HG03457 (cell line): ENCODE measurements at regions not wholly inside any gene's neighbourhood (a gene's known extent, or its start where the extent isn't known, plus 50 kb on each side); places are given as distances from the start of the nearest gene placed in this dataset.

ENCODE experiments used
- ATAC-seq: cut with Tn5 transposase; IDR thresholded peaks from one replicate; pipeline ENCODE4 v1.9.1; 2021; ENCODE audit warnings: moderate number of reproducible peaks; ENCODE audit not compliant: unreplicated experiment

DNA sequence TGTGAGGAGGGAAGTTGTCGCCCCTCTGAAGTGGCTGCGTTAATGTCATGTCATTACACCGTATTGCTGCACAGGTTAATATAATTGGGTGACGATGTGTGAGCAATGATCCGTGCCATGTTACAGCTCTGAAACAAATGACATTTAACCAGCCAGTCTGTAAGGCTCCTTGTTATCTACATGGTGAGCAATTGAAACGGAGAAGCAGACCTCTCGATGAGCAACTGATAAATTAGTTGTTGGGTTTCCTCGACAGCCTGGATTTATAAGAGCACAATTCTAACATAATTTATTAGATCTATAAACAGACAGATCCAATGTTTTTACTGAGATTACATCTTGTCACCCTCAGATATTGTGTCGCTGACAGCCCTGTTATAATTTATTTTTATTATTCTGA lies 49.9 kb upstream of the MAFB start:
- ATAC-seq: no peak

DNA sequence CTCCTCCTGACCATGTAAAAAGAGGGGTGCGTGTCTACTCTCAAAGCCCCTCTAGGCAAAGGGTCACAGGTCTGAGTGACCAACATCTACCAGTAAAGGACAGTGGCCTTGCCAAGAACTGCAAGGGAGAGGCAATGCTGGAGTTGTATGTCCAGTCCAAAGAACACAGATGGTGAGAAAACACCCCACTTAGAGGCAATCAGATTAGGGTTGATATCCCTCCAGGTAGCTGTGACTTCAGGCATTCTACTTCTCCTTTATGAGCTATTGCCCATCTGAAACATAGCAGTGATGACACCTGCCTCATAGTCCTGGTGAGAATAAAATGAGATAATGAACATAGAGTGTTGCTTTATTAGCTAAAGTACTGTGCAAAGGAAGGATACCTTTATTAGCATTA lies 50.8 kb upstream of the MAFB start:
- ATAC-seq: no peak

DNA sequence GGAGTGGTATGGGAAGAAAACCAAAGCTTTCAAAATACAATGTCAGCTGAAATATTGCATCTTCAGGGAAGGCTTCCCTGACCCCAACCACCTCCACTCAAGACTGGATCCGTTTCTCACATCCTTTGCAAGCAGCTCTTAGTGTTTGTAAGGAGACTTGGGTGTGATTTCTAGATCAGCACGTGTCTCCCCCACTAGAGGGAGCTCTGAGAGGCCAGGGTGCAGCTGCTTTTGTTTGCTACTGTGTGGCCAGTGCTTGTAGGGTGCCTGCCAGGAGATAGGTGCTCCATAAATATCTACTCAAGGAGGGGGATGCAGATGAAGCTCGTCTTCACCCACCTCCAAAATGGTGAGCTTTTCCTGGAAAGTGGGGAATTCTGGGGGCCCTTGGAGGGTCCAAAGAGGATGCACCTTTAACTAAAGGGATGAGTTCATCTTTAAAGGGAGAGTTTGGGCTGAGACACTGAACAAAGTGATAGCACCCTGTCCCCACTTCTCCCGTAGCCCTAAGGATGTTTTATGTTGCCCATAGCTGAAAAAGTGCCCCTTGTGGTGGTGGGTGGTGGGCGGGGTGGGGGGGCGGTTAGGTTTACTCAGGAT lies 52.6 kb upstream of the MAFB start:
- ATAC-seq: no peak

DNA sequence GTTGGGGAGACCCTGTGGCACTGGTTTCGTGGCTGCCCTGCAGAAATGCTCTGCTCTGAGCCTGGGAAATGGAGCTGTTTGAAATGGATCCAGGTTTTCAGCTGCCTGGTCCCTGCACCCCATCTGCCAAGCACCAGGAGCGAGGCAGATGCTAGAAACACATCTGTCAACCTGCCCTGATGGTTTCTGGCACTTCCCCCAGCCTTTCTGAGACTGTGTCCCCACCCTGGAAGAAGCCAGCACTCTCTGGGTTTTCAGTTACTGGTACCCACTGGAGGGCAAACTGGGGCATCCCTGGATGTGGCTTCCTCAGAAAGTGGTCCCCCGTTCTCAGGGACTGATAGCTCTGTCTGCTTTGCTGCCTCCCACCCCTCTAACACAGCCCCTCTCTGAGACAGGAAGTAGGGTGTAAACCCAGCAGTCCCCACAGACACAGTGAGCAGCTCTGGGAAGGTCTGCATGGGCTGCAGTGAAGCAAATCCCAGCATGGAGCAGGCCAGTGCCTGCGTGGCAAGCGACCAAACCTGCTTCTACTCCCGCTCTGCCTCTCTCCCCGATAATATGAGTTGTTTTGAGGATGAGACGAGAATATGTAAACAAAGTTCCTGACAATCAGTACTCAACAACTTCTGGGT lies 54.2 kb upstream of the MAFB start:
- no peak for ATAC-seq

DNA sequence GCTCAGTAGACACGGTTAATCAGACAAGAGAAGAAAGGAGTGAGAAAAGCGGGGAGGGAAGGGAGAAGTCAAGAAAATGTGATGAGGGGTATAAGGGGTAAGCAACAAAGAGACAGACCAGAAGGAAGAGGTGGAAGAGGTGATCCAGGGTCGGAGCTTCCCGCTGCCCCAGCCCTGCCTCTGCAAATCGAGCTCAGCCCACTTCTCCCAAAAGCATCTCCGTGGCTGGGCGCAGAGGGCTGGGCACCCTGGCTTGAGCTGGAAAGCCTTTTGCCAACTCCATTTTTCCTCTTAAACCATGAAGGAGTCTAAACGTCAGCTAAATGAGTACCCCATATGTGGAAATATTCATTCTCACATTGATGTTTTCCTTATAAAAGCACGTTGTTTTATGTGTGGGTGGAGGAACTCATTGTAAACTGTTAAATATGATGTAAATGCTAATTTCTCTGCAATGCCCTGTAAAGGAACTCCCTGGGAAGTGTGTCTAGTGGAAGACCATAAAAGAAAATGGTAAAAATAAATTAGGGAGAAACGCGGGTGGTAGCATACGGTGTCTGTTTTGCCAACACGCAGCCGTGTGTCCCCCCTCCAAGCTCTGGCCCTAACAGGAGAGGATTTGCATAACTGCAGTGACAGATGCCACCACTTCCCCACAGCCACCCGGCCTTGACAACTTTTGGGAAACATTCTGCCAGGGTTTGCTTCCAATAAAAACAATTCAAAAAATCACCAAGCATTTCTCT lies 55.2 kb upstream of the MAFB start:
- ATAC-seq: no peak

DNA sequence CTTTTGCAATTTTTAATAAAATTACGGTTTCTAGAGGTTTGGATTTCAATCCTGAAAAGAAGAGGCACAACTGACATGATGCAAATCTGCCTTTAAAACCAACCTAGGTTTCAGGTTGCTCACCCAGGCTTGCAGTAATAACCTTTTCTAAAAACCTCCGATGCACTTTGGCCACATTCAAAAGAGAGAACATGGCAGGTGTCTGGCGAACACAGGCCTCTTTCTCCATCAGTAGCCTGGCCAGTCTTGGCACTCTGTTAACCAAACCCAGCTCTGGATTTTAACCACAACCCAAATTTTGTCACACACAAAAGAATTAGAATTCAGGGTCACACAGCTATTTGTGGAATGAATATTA lies 55.8 kb upstream of the MAFB start:
- ATAC-seq: no peak

DNA sequence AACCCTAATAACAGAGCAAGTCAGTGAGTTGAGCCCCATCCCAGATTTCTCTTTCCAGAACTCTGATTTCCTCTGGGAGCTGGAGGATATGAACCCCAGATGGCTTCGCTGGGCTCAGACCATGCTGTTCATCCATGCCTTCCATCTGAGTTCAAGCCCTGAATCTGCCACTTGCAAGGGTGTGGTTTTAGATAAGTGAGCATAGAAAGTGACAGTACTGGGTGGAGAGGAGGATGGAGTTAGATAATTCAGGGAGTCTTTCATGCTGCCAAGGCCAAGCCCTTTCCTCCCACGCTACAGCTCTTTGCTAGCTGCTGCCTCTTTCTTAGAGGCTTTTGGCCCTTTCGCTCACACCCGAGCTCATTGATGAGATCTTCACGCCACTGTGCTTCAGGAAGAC lies 57.2 kb upstream of the MAFB start:
- no peak for ATAC-seq

DNA sequence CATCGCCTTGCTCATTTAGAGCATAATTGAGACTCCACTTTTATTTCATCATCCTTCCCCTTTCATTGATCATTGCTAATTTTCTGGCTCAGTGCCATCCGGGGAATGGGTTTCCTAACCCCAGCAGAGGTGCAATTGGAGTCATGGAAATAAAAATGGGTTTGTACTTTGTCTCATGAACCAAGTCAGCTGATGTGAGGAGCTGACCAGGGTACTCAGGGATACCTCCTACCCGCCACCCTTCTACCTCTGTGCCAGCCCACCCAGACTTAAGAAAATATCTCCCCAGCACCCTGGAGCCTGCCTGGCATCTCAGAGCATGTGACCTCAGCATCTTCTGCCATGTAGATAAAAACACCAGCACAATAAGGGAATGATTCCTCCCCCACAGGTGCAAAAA lies 59.1 kb upstream of the MAFB start:
- ATAC-seq: no peak

DNA sequence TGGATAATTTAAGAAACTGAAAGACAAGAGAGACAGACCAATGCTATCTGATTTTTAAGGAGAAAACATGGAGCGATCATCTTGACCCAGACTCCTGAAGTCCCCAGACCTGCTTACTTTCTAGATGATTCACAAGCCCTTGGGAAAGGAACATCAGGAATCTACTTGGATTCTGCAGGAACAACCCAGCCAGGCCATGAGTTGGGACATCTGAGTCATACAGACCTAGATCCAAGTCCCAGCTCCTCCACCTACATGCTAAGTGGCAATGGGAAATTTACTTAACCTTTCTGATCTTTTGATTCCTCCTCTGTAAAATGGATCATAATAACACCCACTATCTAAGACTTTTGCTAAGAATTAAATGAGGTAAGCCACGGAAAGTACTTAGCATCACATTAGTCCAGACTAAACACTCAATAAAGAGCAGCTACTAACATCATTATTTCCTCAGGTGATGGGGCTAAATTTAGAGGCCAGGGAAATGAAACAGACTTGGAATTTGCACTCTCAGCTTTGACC lies 61.0 kb upstream of the MAFB start:
- no peak for ATAC-seq

DNA sequence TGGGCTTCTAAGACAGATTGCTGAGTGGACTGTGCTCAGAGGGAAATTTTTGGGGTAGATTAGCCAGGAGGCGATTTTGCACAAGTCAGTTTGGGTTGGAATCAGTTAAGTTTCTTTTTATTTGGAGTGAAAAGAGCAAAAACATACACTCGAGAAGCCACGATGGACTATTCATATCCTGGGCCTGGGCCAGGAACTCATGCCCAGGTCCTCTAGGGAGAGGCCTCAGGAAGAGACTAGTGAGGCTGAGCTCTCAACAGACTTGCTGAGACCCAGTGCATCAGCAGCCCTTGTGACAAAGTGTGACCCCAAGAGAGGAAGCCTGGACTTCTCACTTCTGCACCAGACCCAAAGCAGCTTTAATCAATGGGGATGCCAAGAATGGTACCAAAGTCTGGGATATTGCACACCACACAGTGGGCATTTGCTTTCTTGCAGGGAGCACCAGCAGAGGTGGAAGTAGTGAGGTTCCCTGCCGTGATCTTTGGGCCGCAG lies 61.6 kb upstream of the MAFB start:
- no peak for ATAC-seq

DNA sequence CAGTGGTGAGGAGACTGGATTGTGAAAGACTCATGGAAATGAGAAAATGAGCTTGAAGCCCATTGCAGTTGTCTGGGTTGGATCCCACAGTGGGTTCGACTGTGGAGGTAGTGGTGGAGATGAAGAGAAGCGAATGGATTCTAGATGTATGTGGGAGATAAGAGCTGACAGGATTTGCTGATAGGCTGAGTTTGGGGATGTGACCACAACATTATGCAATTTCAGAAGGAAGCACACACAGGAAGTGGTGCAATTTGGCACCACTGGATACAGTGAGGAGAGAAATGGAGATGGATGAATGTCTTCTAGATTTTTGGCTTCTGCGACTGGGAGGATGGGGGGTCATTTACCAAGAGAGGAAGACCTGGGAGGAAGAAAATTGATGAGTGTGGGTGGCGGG lies 64.4 kb upstream of the MAFB start:
- no peak for ATAC-seq

DNA sequence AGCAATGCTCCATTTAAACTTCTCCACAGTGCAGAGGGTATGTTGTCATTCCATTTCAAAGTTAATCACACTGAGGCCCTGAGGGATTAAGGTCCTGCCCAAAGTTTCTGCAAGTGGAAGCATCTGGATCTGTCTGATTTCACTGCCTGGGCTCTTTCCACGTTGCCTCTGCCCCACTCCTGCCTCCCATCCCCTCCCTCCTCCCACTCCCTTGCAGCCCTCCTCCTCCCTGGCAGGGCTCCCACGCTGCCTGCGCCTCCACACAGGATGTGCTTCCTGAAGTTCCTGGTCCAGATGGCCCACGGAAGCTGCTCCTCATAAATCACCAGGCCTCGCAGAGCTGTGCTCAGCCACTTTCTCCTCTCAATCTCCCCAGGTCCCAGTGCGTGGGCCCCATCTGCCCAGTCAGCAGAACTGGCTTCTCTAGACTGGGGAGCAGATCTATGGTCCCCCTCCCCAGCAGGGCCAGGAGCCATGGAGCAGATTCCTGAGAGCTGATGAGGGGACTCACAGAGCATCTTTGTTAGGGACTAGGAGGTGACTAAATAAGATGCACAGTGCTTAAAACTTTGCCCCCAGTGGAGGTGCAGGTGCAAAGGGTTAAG lies 65.4 kb upstream of the MAFB start:
- ATAC-seq: no peak

DNA sequence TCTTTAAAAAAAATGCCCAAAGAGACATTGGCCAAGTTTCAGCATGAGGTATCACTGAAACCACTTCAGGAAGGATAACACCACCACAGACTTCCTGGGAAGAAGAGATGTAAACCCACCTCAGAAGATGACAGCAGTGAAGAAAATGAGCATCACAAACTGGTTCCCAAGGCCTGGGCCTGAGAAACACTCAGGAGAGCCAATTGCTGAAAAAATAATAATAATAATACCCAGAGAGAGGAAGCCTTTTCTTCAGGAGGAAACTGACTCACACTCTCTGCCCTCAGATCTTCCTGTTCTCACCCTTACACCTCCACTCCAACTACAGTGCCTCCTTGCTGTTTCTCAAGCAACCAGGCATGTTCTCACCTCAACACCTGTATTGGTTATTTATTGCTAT lies 68.1 kb upstream of the MAFB start:
- ATAC-seq: no peak

DNA sequence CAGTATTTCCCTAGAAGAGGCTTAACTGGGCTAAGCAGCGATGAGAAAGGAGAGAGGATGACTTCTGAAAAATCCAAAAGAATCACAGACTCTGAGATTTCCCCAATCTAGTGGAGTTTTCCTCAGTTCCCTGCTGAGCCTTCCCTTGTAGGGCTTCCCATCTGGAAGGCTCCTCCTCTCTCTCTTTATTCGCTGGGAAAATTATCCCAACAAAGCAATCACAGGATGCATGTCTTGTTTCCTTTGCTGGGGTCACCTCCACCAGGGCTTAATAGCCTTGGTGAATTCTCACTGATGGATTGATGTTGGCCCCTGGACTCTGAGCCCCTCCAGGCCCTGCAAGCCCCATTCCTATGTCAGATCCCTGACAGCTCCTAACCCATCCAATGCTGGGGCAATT lies 69.8 kb upstream of the MAFB start:
- ATAC-seq: no peak

DNA sequence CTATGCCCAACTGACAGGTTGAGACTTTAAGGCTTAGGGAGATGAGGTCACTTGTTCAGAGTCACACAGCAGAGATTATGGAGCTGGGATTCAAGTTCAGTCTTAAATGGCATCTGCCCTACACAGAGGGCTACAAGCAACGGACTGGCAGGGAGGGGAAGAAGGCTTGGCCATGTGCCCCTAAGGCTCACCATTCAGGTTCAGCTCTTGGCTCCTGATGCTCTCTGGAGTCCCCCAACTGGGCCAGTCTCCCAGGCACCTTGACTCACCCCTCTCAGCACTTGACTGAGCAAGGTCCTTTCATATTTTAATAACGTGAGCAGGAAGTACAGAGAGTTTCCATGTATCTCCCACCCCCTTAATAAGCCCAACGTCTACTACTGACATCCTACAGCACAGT lies 71.4 kb upstream of the MAFB start:
- no peak for ATAC-seq

DNA sequence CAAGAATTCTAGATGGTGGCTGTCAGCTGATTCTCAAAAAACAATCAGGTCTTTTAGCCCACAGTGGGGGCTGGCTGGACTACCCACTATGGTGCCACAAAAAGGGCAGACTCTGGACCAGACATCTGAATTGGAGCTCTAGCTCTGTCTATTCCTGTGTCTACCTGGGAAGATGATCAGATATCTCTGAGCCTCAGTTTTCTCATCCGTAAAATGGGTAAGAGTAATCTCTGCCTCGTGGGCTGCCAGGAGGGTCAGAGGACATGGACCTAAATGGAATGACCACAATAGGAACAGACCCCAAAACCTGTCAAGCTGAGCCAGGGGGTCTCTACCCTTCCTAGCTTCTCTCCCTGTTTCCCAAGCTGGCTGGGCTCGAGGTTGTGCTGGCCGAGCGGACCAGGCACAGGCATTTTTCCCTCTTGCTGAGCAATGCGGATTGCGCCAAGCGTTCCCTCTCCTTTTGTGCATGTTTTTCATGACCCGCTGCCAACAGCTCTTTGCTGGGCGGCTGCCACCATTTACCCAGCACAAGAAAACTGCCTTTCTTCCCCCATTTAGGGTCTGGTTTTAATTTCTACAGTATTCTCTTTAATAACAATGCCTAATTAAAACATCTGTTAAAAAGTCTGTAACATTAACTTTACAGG lies 74.7 kb upstream of the MAFB start:
- ATAC-seq: no peak

DNA sequence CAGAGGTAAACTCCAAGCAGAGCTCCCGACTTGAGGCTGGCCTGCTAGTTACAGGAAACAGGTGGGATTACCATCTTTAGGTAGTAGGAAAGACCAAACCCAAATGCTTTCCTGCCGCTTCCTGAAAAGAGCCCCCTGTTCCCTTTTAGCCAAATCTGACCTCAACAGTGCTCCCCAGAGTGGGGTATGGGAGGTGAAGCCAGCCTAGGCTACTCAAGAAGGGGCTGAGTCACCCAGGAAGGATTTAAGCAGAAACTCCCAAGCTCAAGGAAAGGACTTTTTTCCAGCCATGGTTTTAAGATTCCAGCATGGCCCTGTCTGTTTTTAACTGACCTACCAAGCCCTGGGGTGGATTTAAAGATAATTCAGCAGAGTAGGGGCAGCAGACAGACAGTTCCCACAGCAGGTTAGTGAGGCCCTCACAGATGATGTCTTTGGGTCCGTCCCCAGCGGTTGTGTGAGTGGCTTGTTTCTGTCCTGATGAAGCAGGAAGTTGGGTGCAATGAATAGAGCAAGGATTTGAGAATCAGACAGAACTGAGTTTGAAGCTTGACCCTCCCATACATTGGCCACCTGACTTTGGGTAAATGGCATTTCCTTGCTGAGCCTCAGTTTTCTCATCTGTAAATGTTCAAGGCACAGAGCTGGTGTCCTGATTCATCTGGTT lies 76.9 kb upstream of the MAFB start:
- ATAC-seq: no peak

DNA sequence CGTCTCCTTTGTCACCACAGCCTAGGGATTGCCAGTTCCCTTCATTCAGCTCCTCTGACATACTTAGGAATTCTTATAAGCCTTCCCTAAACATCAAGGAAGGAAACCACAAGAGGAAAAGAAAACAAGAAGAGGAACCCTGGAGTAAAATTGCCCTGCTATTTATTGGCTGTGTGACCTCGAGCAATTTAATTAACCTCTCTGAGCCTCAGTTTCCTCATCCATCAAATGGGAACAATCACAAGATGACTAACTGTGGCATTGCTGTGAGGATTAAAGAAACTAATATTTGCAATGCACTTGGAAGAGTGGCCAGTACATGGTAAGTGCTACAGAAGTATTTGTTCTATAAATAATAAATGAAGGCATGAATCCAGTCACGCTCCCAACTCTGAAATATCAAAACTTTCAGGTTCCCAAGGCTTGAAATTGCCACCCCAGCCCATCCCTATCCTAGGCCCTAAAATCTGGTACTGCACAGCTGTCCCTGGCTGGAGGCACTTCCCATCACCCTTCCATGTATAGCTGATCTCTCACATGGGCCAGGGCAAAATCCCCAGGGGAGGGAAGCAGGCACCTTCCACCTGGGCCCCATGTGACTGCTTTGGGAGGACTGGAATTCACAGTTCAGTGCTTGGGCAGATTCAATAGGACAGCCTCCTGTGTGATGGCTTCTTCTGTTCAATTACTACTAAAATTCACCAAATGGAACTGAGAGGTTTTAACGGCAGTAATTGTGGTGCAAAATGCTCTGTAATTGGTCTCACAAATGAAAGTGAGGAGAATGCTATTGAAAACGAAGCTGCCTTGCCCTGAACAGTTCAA lies 78.0 kb upstream of the MAFB start:
- ATAC-seq: no peak

DNA sequence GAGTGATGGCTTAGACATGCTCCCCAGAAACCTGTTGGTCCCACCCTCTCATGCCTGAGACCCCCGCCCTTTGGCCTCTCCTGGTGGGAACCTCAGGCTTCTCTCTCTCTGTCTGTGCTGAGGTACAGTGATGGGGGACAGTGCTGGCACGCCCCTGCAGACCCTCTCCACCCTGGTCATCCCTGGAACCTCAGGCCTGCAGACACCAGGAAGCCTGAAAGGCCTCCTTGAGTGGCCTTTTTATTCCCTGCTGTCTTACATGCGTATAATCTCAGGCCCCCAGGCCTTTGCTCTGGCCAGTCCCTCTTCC lies 78.5 kb upstream of the MAFB start:
- no peak for ATAC-seq

DNA sequence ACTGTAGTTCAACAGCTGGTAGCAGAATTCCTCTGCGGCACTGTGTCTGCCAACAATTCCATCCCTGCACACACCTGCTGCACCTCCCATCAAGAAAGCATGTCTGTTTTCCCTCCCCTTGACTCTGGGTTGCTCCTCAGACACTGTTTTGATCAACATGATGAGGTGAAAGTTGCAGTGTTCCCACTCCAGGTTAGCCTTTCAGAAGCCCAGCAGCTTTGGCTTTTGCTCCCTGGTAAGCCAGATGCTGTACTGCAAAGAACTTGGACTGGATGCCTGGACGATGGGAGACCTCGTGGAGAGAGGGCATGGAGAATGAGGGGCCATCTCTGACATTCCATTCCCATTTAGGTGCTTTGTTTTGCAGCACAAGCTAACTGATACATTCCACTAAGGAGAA lies 79.1 kb upstream of the MAFB start:
- ATAC-seq: no peak
